Activated CD4-positive, alpha-beta T cell treated with anti-CD3 and anti-CD28 coated beads for 36 hours (primary cell): ENCODE measurements at regions not wholly inside any gene's neighbourhood (a gene's known extent, or its start where the extent isn't known, plus 50 kb on each side); places are given as distances from the start of the nearest gene placed in this dataset. TPM values are rescaled to one million over a fixed set of nuclear protein-coding genes. Genes with fewer than 3 reads are reported as not detected.

Source experiments
- ATAC-seq: fragments of 200-7000 bp; cut with Tn5 transposase; one replicate; pipeline ENCODE4 v1.10.0; 2021; ENCODE audit warnings: mild to moderate bottlenecking, moderate library complexity
- CTCF ChIA-PET: fragments of 350-600 bp; sonication (Branson Sonifier 250); formaldehyde crosslinking; loops from one replicate; lab custom pipeline; 2021; ENCODE audit warnings: antibody characterized with exemption; lab: Charles Lee
- POLR2A ChIA-PET: fragments of 350-600 bp; sonication (Branson Sonifier 250); formaldehyde crosslinking; loops from one replicate; lab custom pipeline; 2021; ENCODE audit warnings: antibody characterized with exemption, inconsistent platforms; lab: Charles Lee
- DNase-seq: peaks from one replicate; pipeline ENCODE4 v3.0.0-alpha.2; 2020
- H3K27ac Mint-ChIP-seq: one replicate; pipeline ENCODE4 v1.8.0; 2021; ENCODE audit warnings: mixed read lengths
- H3K27me3 Mint-ChIP-seq: one replicate; pipeline ENCODE4 v1.8.0; 2021; ENCODE audit warnings: mixed read lengths
- H3K36me3 Mint-ChIP-seq: one replicate; pipeline ENCODE4 v1.8.0; 2021; ENCODE audit warnings: low read depth, mixed read lengths
- H3K4me1 Mint-ChIP-seq: one replicate; pipeline ENCODE4 v1.8.0; 2021; ENCODE audit warnings: mixed read lengths
- H3K4me3 Mint-ChIP-seq: one replicate; pipeline ENCODE4 v1.8.0; 2021; ENCODE audit warnings: mild to moderate bottlenecking, moderate library complexity, mixed read lengths
- H3K9me3 Mint-ChIP-seq: one replicate; pipeline ENCODE4 v1.8.0; 2021; ENCODE audit warnings: low read depth, mixed read lengths
- intact Hi-C, 2 experiments: fragments of 100-400 bp; cut with DNase I in 1 of 2; cut with micrococcal nuclease in 1 of 2; formaldehyde crosslinking; loops; one replicate each; pipeline versions ENCODE4 v1.14.2 to v1.15.1; 2022 to 2024; cut with DNase I, micrococcal nuclease
- microRNA-seq: library from miRNA; unstranded; fragments of <30 nt; microRNA quantifications from one replicate; pipeline ENCODE4 v1.2.0, GENCODE V29; 2021; ENCODE audit warnings: borderline replicate concordance

GRCh38 chr5:129406440-129406839 is 53.7 kb upstream of the ADAMTS19 start:
- DNase-seq (no peak), ATAC-seq (no peak)
- H3K4me1 Mint-ChIP-seq = no peaks in the 10 kb centered on the region
- ChIA-PET CTCF (interaction anchor here (0.6 kb wide), 1 partner anchor 757 kb away, joined by 3 read pairs; no protein-coding TSS in a partner anchor), POLR2A (no interaction called here)
- no peak overlapping the region for H3K4me3 Mint-ChIP-seq
- H3K9me3 Mint-ChIP-seq = no peaks in the 10 kb centered on the region
- H3K36me3 Mint-ChIP-seq = no peaks in the 10 kb centered on the region
- no peaks in the 10 kb centered on the region for H3K27me3 Mint-ChIP-seq
- intact Hi-C loops = no loop called here
- H3K27ac Mint-ChIP-seq = no peak overlapping the region

Small RNAs in the stretch of these regions (microRNA-seq; reads per million reads assigned to microRNA genes)
- gene MIR4460 = not detected
